HepG2 (cell line): ENCODE measurements at regions not wholly inside any gene's neighbourhood (a gene's known extent, or its start where the extent isn't known, plus 50 kb on each side); places are given as distances from the start of the nearest gene placed in this dataset.

Experiments used
- ATAC-seq: fragments of 200-7000 bp; cut with Tn5 transposase; 3 replicates; pipeline ENCODE4 v1.9.1; 2020; ENCODE audit warnings: mild to moderate bottlenecking, moderate library complexity
- BruUV-seq: library from RNA; stranded (reverse); fragments of 400-500 nt; replicated peaks from 2 replicates; lab custom pipeline; 2021; lab: Mats Ljungman, UMichigan
- CTCF ChIA-PET: fragments of 300-600 bp; formaldehyde crosslinking; extraction: SDS; loops from one replicate; lab custom pipeline; 2021; ENCODE audit warnings: low total read pairs, inconsistent platforms, low intra/inter-chr PET ratio; lab: Yijun Ruan, JAX
- POLR2A ChIA-PET: fragments of 350-600 bp; sonication (Branson Sonifier 250); formaldehyde crosslinking; loops from one replicate; lab custom pipeline; 2020; ENCODE audit warnings: antibody characterized with exemption, inconsistent platforms; lab: Yijun Ruan, JAX
- DNase-seq: peaks from one replicate; pipeline ENCODE4 v3.0.0-alpha.2; 2015; ENCODE audit warnings: low spot score
- FAIRE-seq: peaks from 3 replicates; lab custom pipeline; 2011; peaks lifted over from hg19 to GRCh38; lab: Jason Lieb, UNC
- H2AFZ ChIP-seq: one replicate; pipeline ENCODE4 v1.6.1; 2011; ENCODE audit warnings: low read length, inconsistent platforms
- H3K27ac ChIP-seq: fragments of 300-600 bp; 3 replicates; pipeline ENCODE4 v1.8.0; 2011; ENCODE audit warnings: mixed run types, mild to moderate bottlenecking, mixed read lengths, low read length, inconsistent platforms; ENCODE audit not compliant: insufficient read depth; ENCODE audit errors: extremely low read length
- H3K27me3 ChIP-seq, 2 experiments: fragments of 200-600 bp in 1 of 2; 2 replicates in 1 of 2; 3 replicates in 1 of 2; pipeline versions ENCODE4 v1.6.0 to v1.8.0; 2011; ENCODE audit warnings: low read length in 2 of 2, mild to moderate bottlenecking in 2 of 2, moderate library complexity in 2 of 2, inconsistent platforms in 1 of 2; ENCODE audit not compliant: insufficient read depth in 2 of 2, control insufficient read depth in 1 of 2
- H3K36me3 ChIP-seq, 2 experiments: fragments of 200-600 bp in 1 of 2; replicated peaks in 1 of 2; 2 replicates in 1 of 2; 3 replicates in 1 of 2; pipeline versions ENCODE4 v1.5.1 to v1.8.0; 2011; ENCODE audit warnings: low read length in 2 of 2, inconsistent platforms in 1 of 2; ENCODE audit not compliant: insufficient read depth in 2 of 2, control insufficient read depth in 1 of 2
- H3K4me1 ChIP-seq: 2 replicates; pipeline ENCODE4 v1.5.1; 2012; ENCODE audit warnings: low read length, inconsistent platforms; ENCODE audit not compliant: insufficient read depth
- H3K4me2 ChIP-seq: 2 replicates; pipeline ENCODE4 v1.6.0; 2011; ENCODE audit warnings: low read depth, low read length, inconsistent platforms
- H3K4me3 ChIP-seq, 3 experiments: fragments of 200-600 bp in 1 of 3; sonication (generic), shearing (Covaris generic) in 1 of 3; replicated peaks in 1 of 3; 2 replicates each; pipeline ENCODE4 v1.5.1; 2011 to 2016; ENCODE audit warnings: low read length in 3 of 3, inconsistent platforms in 2 of 3, low read depth in 2 of 3, mild to moderate bottlenecking in 2 of 3, control low read depth in 1 of 3, mixed read lengths in 1 of 3; ENCODE audit not compliant: insufficient read depth in 1 of 3
- H3K79me2 ChIP-seq: one replicate; pipeline ENCODE4 v1.6.1; 2011; ENCODE audit warnings: low read length, inconsistent platforms; ENCODE audit not compliant: insufficient read depth
- H3K9ac ChIP-seq: 2 replicates; pipeline ENCODE4 v1.6.0; 2011; ENCODE audit warnings: mild to moderate bottlenecking, low read depth, low read length, inconsistent platforms; ENCODE audit not compliant: insufficient read depth
- H3K9me3 ChIP-seq: 2 replicates; pipeline ENCODE4 v1.5.1; 2012; ENCODE audit warnings: mild to moderate bottlenecking, low read length
- H4K20me1 ChIP-seq: 2 replicates; pipeline ENCODE4 v1.6.0; 2011; ENCODE audit warnings: inconsistent platforms, mild to moderate bottlenecking, low read length, moderate library complexity; ENCODE audit not compliant: insufficient read depth
- BRCA1 ChIP-seq: sonication (generic); formaldehyde crosslinking; IDR thresholded peaks from 2 replicates; pipeline ENCODE4 v1.4.0; 2020; ENCODE audit warnings: missing genetic modification reagents
- KLF12 ChIP-seq: sonication (generic); formaldehyde crosslinking; IDR thresholded peaks from 2 replicates; pipeline ENCODE4 v1.4.0; 2020; ENCODE audit warnings: missing genetic modification reagents, borderline replicate concordance
- KLF15 ChIP-seq: sonication (generic); formaldehyde crosslinking; IDR thresholded peaks from 2 replicates; pipeline ENCODE4 v1.8.1; 2023; ENCODE audit warnings: borderline replicate concordance, mild to moderate bottlenecking, inconsistent platforms, missing genetic modification reagents, mixed read lengths
- NCOA1 ChIP-seq: sonication (generic); formaldehyde crosslinking; IDR thresholded peaks from 2 replicates; pipeline ENCODE4 v1.9.0; 2021; ENCODE audit warnings: missing genetic modification reagents
- RBM22 ChIP-seq: fragments of 200-400 bp; formaldehyde crosslinking; optimal IDR thresholded peaks from 2 replicates; pipeline ENCODE3; 2017; ENCODE audit warnings: mild to moderate bottlenecking, low read length, moderate library complexity
- SMAD3 ChIP-seq: sonication (generic); formaldehyde crosslinking; IDR thresholded peaks from 2 replicates; pipeline ENCODE4 v1.4.0; 2020; ENCODE audit warnings: missing genetic modification reagents
- SNRNP70 ChIP-seq: fragments of 200-400 bp; formaldehyde crosslinking; IDR thresholded peaks from 2 replicates; pipeline ENCODE4 v1.6.1; 2017; ENCODE audit warnings: mild to moderate bottlenecking, low read depth, low read length, moderate library complexity
- ZKSCAN5 ChIP-seq: sonication (generic); formaldehyde crosslinking; IDR thresholded peaks from 2 replicates; pipeline ENCODE4 v1.5.1; 2020; ENCODE audit warnings: mild to moderate bottlenecking, missing genetic modification reagents
- ZNF530 ChIP-seq: sonication (generic); formaldehyde crosslinking; IDR thresholded peaks from 2 replicates; pipeline ENCODE4 v1.5.0; 2020; ENCODE audit warnings: low read depth, mild to moderate bottlenecking, missing genetic modification reagents
- ZNF557 ChIP-seq: sonication (generic); formaldehyde crosslinking; IDR thresholded peaks from 2 replicates; pipeline ENCODE4 v1.4.0; 2020; ENCODE audit warnings: missing genetic modification reagents
- WGBS: methylation state at CpG from one replicate; pipeline ENCODE4 v1.1.6; 2017; ENCODE audit warnings: low lambda C conversion rate; 5-methylcytosine and 5-hydroxymethylcytosine counted together
- in situ Hi-C: cut with HindIII; loops from 2 replicates; pipeline ENCODE4 v1.10.0; 2017; ENCODE audit warnings: low pct_unique_long_range_greater_than_20kb; ENCODE audit not compliant: extremely low pct_ligation_motif_present
- intact Hi-C: fragments of 100-400 bp; cut with micrococcal nuclease; formaldehyde crosslinking; loops from one replicate; pipeline ENCODE4 v1.10.0; 2022; ENCODE audit not compliant: unreplicated experiment
- TF ChIP-seq, protein P1 (sequence below): sonication (generic); formaldehyde crosslinking; IDR thresholded peaks from 2 replicates; pipeline ENCODE4 v1.5.0; 2020; ENCODE audit warnings: mild to moderate bottlenecking, low read depth, missing genetic modification reagents, borderline replicate concordance

DNA sequence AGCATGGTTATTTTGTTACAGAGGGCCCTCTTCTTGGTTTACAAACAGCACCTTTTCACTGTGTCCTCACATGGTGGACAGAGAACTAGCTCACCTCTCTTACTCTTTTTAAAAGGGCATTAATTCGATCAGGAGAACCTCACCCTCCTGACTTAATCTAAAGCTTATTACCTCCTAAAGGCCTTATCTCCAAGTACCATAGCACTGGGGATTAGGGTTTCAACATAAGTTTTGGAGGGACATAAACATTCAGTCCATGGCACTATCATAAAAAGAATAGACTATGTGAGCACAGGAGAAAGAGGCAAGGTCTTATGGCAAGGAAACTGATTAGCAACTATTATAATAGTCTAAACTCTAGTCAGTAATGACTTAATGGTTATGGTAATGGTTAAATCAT, 736.2 kb upstream of the ADGRB3 start:
- ChIA-PET POLR2A (no interaction called here), CTCF (no interaction called here)
- no peaks in the 10 kb centered on the region for H3K36me3 ChIP-seq
- TF ChIP-seq ZKSCAN5, result no peak
- TF ChIP-seq RBM22, result no peak
- no peak for TF ChIP-seq SMAD3 (CRISPR knock-in tag)
- TF ChIP-seq KLF12 (CRISPR knock-in tag), result no peak
- TF ChIP-seq KLF15 (CRISPR knock-in tag), result no peak
- TF ChIP-seq BRCA1 (CRISPR knock-in tag), result no peak
- TF ChIP-seq ZNF530 (CRISPR knock-in tag), result no peak
- TF ChIP-seq ZNF557, result no peak
- no peak for TF ChIP-seq SNRNP70
- TF ChIP-seq NCOA1 (CRISPR knock-in tag), result no peak
- TF ChIP-seq, protein P1, sequence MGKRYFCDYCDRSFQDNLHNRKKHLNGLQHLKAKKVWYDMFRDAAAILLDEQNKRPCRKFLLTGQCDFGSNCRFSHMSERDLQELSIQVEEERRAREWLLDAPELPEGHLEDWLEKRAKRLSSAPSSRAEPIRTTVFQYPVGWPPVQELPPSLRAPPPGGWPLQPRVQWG (CRISPR knock-in tag), result no peak
- no peak overlapping the region for H3K27ac ChIP-seq
- no peak overlapping the region for H3K4me2 ChIP-seq
- H3K4me1 ChIP-seq, result no peaks in the 10 kb centered on the region
- WGBS, result 0% methylated on average over 1 of the region's 1 CpG
- H4K20me1 ChIP-seq, result no peaks in the 10 kb centered on the region
- H3K9ac ChIP-seq, result no peak overlapping the region
- peaks cover 7% of the 10 kb centered on the region for H3K9me3 ChIP-seq
- in situ Hi-C loops (no loop called here), intact Hi-C loops (no loop called here)
- H2AFZ ChIP-seq, result no peak overlapping the region
- DNase-seq (no peak), FAIRE-seq (no peak), ATAC-seq (no peak)
- no peak overlapping the region for H3K4me3 ChIP-seq
- H3K79me2 ChIP-seq, result no peaks in the 10 kb centered on the region
- no TSS peak for BruUV-seq
- H3K27me3 ChIP-seq, result no peaks in the 10 kb centered on the region
